ENCODE measurements at regions not wholly inside any gene's neighbourhood (a gene's known extent, or its start where the extent isn't known, plus 50 kb on each side); places are given as distances from the start of the nearest gene placed in this dataset.

- whole genome bisulfite sequencing (ENCODE audit: insufficient coverage): 72% methylated on average over 2 of the region's 6 CpGs
- Histone ChIP-seq H3K4me2 (replicated peaks; ENCODE audit: low read depth, low read length, poor library complexity, severe bottlenecking) (no peak overlapping the region), H3K27me3 (replicated peaks in 1 of 4; ENCODE audit: control extremely low read depth in 1 of 4, control insufficient read depth in 3 of 4, insufficient read depth in 4 of 4, low read length in 3 of 4) (no peaks in the 10 kb centered on the region), H3K36me3 (replicated peaks in 1 of 2; ENCODE audit: control extremely low read depth in 1 of 2, control insufficient read depth in 1 of 2, extremely low read depth in 1 of 2, insufficient read depth in 2 of 2, low read length in 1 of 2) (no peaks in the 10 kb centered on the region), H3K4me3 (ENCODE audit: control extremely low read depth in 1 of 5, extremely low read depth in 1 of 5, insufficient read depth in 1 of 5, low read depth in 2 of 5, low read length in 4 of 5) (no peak overlapping the region), H3K9ac (ENCODE audit: low read length) (no peak overlapping the region), H4K20me1 (ENCODE audit: control insufficient read depth, insufficient read depth, low read length, poor library complexity, severe bottlenecking) (no peaks in the 10 kb centered on the region), H3K9me3 (ENCODE audit: control extremely low read depth in 1 of 3, control insufficient read depth in 2 of 3, insufficient read depth in 1 of 3, low read length in 2 of 3) (no peaks in the 10 kb centered on the region), H3K79me2 (ENCODE audit: control insufficient read depth, insufficient read depth, low read length) (no peaks in the 10 kb centered on the region), H3K27ac (ENCODE audit: low read length in 2 of 2) (no peak overlapping the region), H2AFZ (ENCODE audit: insufficient read depth, low read depth, low read length, poor library complexity, severe bottlenecking) (no peak overlapping the region), H3K4me1 (ENCODE audit: control insufficient read depth in 2 of 2, insufficient read depth in 2 of 2, low read length in 2 of 2) (no peaks in the 10 kb centered on the region)
- Mint-ChIP-seq H3K27me3 (no peaks in the 10 kb centered on the region), H3K4me3 (no peak overlapping the region), H3K4me1 (no peaks in the 10 kb centered on the region), H3K9me3 (ENCODE audit: insufficient read depth) (no peaks in the 10 kb centered on the region), H3K27ac (no peak overlapping the region)
- ChIA-PET POLR2A (no interaction called here), CTCF (no interaction called here)
- intact Hi-C loops (cut with micrococcal nuclease): no loop called here
- ATAC-seq (ENCODE audit: low read depth) (no peak), DNase-seq (no peak)
- TF ChIP-seq EZH2 (IDR thresholded peaks at IDR 0.05; ENCODE audit: borderline replicate concordance, insufficient read depth, low read depth, low read length, poor library complexity, severe bottlenecking): no peak
- TF ChIP-seq, protein P1, sequence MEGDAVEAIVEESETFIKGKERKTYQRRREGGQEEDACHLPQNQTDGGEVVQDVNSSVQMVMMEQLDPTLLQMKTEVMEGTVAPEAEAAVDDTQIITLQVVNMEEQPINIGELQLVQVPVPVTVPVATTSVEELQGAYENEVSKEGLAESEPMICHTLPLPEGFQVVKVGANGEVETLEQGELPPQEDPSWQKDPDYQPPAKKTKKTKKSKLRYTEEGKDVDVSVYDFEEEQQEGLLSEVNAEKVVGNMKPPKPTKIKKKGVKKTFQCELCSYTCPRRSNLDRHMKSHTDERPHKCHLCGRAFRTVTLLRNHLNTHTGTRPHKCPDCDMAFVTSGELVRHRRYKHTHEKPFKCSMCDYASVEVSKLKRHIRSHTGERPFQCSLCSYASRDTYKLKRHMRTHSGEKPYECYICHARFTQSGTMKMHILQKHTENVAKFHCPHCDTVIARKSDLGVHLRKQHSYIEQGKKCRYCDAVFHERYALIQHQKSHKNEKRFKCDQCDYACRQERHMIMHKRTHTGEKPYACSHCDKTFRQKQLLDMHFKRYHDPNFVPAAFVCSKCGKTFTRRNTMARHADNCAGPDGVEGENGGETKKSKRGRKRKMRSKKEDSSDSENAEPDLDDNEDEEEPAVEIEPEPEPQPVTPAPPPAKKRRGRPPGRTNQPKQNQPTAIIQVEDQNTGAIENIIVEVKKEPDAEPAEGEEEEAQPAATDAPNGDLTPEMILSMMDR (IDR thresholded peaks at IDR 0.05): no peak
Observed at GRCh38 chr12:97640826-97641225, 178.2 kb downstream of the RMST start.

GRCh38 chr12:97642911-97643310, 180.3 kb downstream of the RMST start:
- Mint-ChIP-seq H3K4me1 (no peaks in the 10 kb centered on the region), H3K9me3 (ENCODE audit: insufficient read depth) (no peaks in the 10 kb centered on the region), H3K27me3 (no peaks in the 10 kb centered on the region), H3K27ac (no peak overlapping the region), H3K4me3 (no peak overlapping the region)
- DNase-seq (no peak), ATAC-seq (ENCODE audit: low read depth) (no peak)
- no peaks in the 10 kb centered on the region for H4K20me1 ChIP-seq (ENCODE audit: control insufficient read depth, insufficient read depth, low read length, poor library complexity, severe bottlenecking)
- H3K36me3 ChIP-seq (replicated peaks in 1 of 2; ENCODE audit: control extremely low read depth in 1 of 2, control insufficient read depth in 1 of 2, extremely low read depth in 1 of 2, insufficient read depth in 2 of 2, low read length in 1 of 2): no peaks in the 10 kb centered on the region
- ChIA-PET CTCF (no interaction called here), POLR2A (no interaction called here)
- no peaks in the 10 kb centered on the region for H3K9me3 ChIP-seq (ENCODE audit: control extremely low read depth in 1 of 3, control insufficient read depth in 2 of 3, insufficient read depth in 1 of 3, low read length in 2 of 3)
- no peaks in the 10 kb centered on the region for H3K4me1 ChIP-seq (ENCODE audit: control insufficient read depth in 2 of 2, insufficient read depth in 2 of 2, low read length in 2 of 2)
- intact Hi-C loops (cut with micrococcal nuclease): no loop called here
- no peak overlapping the region for H2AFZ ChIP-seq (ENCODE audit: insufficient read depth, low read depth, low read length, poor library complexity, severe bottlenecking)
- no peak for TF ChIP-seq EZH2 (IDR thresholded peaks at IDR 0.05; ENCODE audit: borderline replicate concordance, insufficient read depth, low read depth, low read length, poor library complexity, severe bottlenecking)
- TF ChIP-seq, protein P1 (IDR thresholded peaks at IDR 0.05): no peak
- H3K9ac ChIP-seq (ENCODE audit: low read length): no peak overlapping the region
- no peaks in the 10 kb centered on the region for H3K79me2 ChIP-seq (ENCODE audit: control insufficient read depth, insufficient read depth, low read length)
- no peaks in the 10 kb centered on the region for H3K27me3 ChIP-seq (replicated peaks in 1 of 4; ENCODE audit: control extremely low read depth in 1 of 4, control insufficient read depth in 3 of 4, insufficient read depth in 4 of 4, low read length in 3 of 4)
- 80% methylated on average over 1 of the region's 5 CpGs for WGBS (ENCODE audit: insufficient coverage)
- no peak overlapping the region for H3K4me2 ChIP-seq (replicated peaks; ENCODE audit: low read depth, low read length, poor library complexity, severe bottlenecking)
- no peak overlapping the region for H3K27ac ChIP-seq (ENCODE audit: low read length in 2 of 2)
- H3K4me3 ChIP-seq (ENCODE audit: control extremely low read depth in 1 of 5, extremely low read depth in 1 of 5, insufficient read depth in 1 of 5, low read depth in 2 of 5, low read length in 4 of 5): no peak overlapping the region
